Transverse colon (tissue), 4 donors: ENCODE measurements at regions not wholly inside any gene's neighbourhood (a gene's known extent, or its start where the extent isn't known, plus 50 kb on each side); places are given as distances from the start of the nearest gene placed in this dataset.

Experiments used
- DNase-seq: peaks from one replicate; pipeline ENCODE4 v3.0.0-alpha.2; 2019
- H3K27ac ChIP-seq, 4 donors: fragments of 200-600 bp; sonication (generic); 2 replicates each; pipeline ENCODE4 v1.5.1; 2016 to 2018; ENCODE audit warnings: inconsistent platforms in 4 of 4
- H3K27me3 ChIP-seq: fragments of 200-600 bp; sonication (generic); 2 replicates; pipeline ENCODE4 v1.5.1; 2017; ENCODE audit warnings: inconsistent platforms
- H3K36me3 ChIP-seq, 4 donors: fragments of 200-600 bp; sonication (generic); 2 replicates each; pipeline ENCODE4 v1.5.1; 2017 to 2019; ENCODE audit warnings: inconsistent platforms in 4 of 4
- H3K4me1 ChIP-seq, 4 donors: fragments of 200-600 bp; sonication (generic); 2 replicates each; pipeline ENCODE4 v1.5.1; 2017 to 2020; ENCODE audit warnings: inconsistent platforms in 4 of 4
- H3K4me3 ChIP-seq, 4 donors: fragments of 200-600 bp; sonication (generic); 1 replicate in 1 of 4; 2 replicates in 3 of 4; pipeline versions ENCODE4 v1.5.1 to v1.6.1; 2017 to 2019; ENCODE audit warnings: inconsistent platforms in 4 of 4
- H3K9me3 ChIP-seq, 2 donors: fragments of 200-600 bp; sonication (generic); 2 replicates each; pipeline ENCODE4 v1.5.1; 2017 to 2019; ENCODE audit warnings: inconsistent platforms in 2 of 2
- CTCF ChIP-seq, 5 experiments: fragments of 200-600 bp in 3 of 5; fragments of 450-650 bp in 2 of 5; sonication (generic) in 3 of 5; IDR thresholded peaks; 1 replicate in 2 of 5; 2 replicates in 3 of 5; pipeline ENCODE4 v1.5.1; 2016 to 2017; ENCODE audit warnings: antibody characterized with exemption in 5 of 5, inconsistent platforms in 3 of 5, mild to moderate bottlenecking in 2 of 5, moderate library complexity in 1 of 5
- EP300 ChIP-seq: sonication (generic); formaldehyde crosslinking; IDR thresholded peaks from one replicate; pipeline ENCODE4 v1.6.1; 2017; ENCODE audit warnings: antibody characterized with exemption, low read depth
- POLR2A ChIP-seq: fragments of 450-650 bp; IDR thresholded peaks from one replicate; pipeline ENCODE4 v1.6.1; 2016; ENCODE audit warnings: antibody characterized with exemption, mild to moderate bottlenecking, moderate library complexity
- POLR2AphosphoS5 ChIP-seq, 3 donors: sonication (generic); formaldehyde crosslinking; IDR thresholded peaks; one replicate each; pipeline ENCODE4 v1.6.1; 2016; ENCODE audit warnings: antibody characterized with exemption in 3 of 3
- WGBS, 2 donors: methylation state at CpG; one replicate each; pipeline ENCODE4 v1.1.5; 2018; ENCODE audit warnings: low coverage in 1 of 2; 5-methylcytosine and 5-hydroxymethylcytosine counted together
- in situ Hi-C, 4 donors: fragments of 200-750 bp; cut with MboI; loops; one replicate each; pipeline versions ENCODE4 v1.15.0 to v1.15.1; 2017; ENCODE audit warnings: low sequenced_read_pairs in 3 of 4, low pct_ligation_motif_present in 1 of 4, low pct_unique_long_range_greater_than_20kb in 1 of 4
- intact Hi-C: fragments of 100-400 bp; cut with DNase I; formaldehyde crosslinking; loops from one replicate; pipeline ENCODE4 v1.15.1; 2023; ENCODE audit warnings: low total_unique reads

GRCh38 chr15:80325206-80325605 is 73.2 kb upstream of the CTXND1 start:
- WGBS, 2 donors = 55 to 62% methylated on average over 8 of the region's 8 CpGs
- no peak for TF ChIP-seq CTCF (IDR thresholded peaks at IDR 0.05)
- no peak for TF ChIP-seq POLR2AphosphoS5 (IDR thresholded peaks at IDR 0.05)
- TF ChIP-seq EP300 = no peak
- TF ChIP-seq POLR2A = no peak
- H3K27ac ChIP-seq = no peak overlapping the region
- H3K9me3 ChIP-seq = peaks cover 0 to 8% of the 10 kb centered on the region in 2 donors
- no peaks in the 10 kb centered on the region for H3K36me3 ChIP-seq
- H3K27me3 ChIP-seq = no peaks in the 10 kb centered on the region
- H3K4me3 ChIP-seq = no peak overlapping the region
- DNase-seq = no peak
- intact Hi-C loops (no loop called here), in situ Hi-C loops (no loop called here)
- no peaks in the 10 kb centered on the region for H3K4me1 ChIP-seq

GRCh38 chr15:80326270-80326669 is 74.3 kb upstream of the CTXND1 start:
- 82 to 90% methylated on average over 1 to 2 of the region's 2 CpGs for WGBS, 2 donors
- in situ Hi-C loops (no loop called here), intact Hi-C loops (no loop called here)
- Histone ChIP-seq H3K36me3 (no peaks in the 10 kb centered on the region), H3K27me3 (no peaks in the 10 kb centered on the region), H3K9me3 (peaks cover 0 to 8% of the 10 kb centered on the region in 2 donors), H3K27ac (no peak overlapping the region), H3K4me3 (no peak overlapping the region), H3K4me1 (no peaks in the 10 kb centered on the region)
- TF ChIP-seq EP300 (no peak), POLR2A (no peak), POLR2AphosphoS5 (IDR thresholded peaks at IDR 0.05) (no peak), CTCF (IDR thresholded peaks at IDR 0.05) (no peak)
- DNase-seq = no peak

GRCh38 chr15:80328496-80328895 is 75.7 kb upstream of the ARNT2 start:
- DNase-seq = no peak
- Histone ChIP-seq H3K27ac (no peak overlapping the region), H3K4me1 (no peaks in the 10 kb centered on the region), H3K27me3 (no peaks in the 10 kb centered on the region), H3K4me3 (no peak overlapping the region), H3K36me3 (no peaks in the 10 kb centered on the region), H3K9me3 (peaks cover 0 to under 1% of the 10 kb centered on the region in 2 donors)
- intact Hi-C loops (no loop called here), in situ Hi-C loops (no loop called here)
- TF ChIP-seq CTCF (IDR thresholded peaks at IDR 0.05) (no peak), EP300 (no peak), POLR2AphosphoS5 (IDR thresholded peaks at IDR 0.05) (no peak), POLR2A (no peak)
- WGBS, 2 donors = 39 to 62% methylated on average over 2 to 5 of the region's 5 CpGs

- Histone ChIP-seq H3K4me1 (no peaks in the 10 kb centered on the region), H3K9me3 (no peaks in the 10 kb centered on the region), H3K27me3 (no peaks in the 10 kb centered on the region), H3K27ac (no peak overlapping the region), H3K36me3 (no peaks in the 10 kb centered on the region), H3K4me3 (no peak overlapping the region)
- no peak for TF ChIP-seq POLR2AphosphoS5 (IDR thresholded peaks at IDR 0.05)
- no peak for TF ChIP-seq POLR2A
- no peak for TF ChIP-seq CTCF (IDR thresholded peaks at IDR 0.05)
- TF ChIP-seq EP300 = no peak
- intact Hi-C loops (no loop called here), in situ Hi-C loops (no loop called here)
- no peak for DNase-seq
- WGBS, 2 donors = 58 to 91% methylated on average over 2 to 28 of the region's 28 CpGs
Measured at GRCh38 chr15:80331886-80332406, 72.2 kb upstream of the ARNT2 start.
